ENCODE measurements at regions not wholly inside any gene's neighbourhood (a gene's known extent, or its start where the extent isn't known, plus 50 kb on each side); places are given as distances from the start of the nearest gene placed in this dataset.
"Not testable (repeated sequence)": the region's sequence is repeated elsewhere in the genome, so short reads cannot be mapped to it uniquely, and the experiment has no call there.

DNA sequence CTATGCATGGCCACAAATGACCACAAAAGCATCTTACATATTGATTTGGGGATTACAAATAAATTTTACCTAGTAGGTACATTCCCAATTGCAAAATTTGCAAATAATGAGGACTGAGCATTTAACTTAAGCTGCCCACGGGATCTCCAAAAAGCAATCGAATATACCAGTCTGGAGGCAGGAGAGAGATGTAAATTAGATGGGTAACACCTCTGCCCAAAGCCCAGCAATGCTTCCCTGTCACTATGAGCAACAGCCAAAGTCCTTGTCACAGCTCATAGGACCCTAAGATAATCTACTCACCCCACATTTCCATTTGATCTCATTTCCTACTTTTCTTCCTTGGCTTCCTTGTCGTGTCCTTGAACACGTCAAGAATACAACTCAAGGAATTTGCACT, 172.2 kb downstream of the SUCLG1 start:
- no peak for DNase-seq

DNA sequence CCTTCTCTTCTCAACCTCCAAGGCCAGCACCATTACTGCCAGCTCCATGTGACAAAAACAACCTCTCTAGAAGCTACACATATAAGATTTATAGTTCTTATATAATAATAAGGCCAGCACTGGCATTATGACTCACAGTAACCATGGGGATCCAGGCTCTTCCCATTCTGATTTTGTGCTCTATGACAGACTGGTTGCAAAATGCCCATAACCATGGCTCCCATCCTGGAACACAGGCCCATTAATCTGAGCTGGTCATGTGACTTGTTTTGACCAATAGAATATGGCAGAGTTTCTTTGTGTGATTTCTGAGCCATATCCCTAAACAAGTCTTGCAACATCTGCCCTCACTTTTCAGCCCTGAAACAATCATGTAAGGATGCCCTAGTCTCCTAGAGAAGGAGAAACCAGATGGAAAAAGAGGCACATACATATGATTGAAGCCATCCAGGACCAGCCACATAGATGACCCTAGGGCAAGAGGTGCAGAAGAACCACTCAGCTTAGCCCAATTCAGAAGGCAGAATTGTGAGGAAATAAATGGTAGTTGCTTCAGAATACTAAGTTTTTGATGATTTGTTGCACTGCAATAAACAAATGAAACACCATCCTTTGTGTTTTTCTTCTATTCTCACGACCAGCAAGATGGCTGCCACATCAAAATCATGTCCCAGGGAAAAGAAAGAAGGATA, 173.9 kb downstream of the SUCLG1 start:
- no peak for DNase-seq

DNA sequence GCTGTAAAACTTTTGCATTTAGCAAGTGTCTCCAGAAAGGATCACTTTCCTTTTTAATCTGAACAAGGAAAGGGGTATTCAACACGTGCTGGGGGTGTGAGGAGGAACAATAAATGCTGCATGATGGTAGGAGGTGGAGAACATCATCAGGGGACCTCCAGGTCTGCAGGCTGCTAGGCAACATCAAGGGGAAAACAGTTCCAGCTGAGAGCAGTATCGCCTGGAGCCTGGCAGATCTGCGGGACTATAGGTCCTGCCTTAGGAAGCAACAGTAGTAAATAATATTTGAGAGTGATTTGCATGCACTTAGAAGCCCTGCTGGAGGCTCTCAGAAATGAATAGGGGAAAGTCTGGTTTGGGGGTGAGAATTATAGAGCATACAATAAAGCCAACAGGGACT, 175.6 kb downstream of the SUCLG1 start:
- DNase-seq, result no peak

DNA sequence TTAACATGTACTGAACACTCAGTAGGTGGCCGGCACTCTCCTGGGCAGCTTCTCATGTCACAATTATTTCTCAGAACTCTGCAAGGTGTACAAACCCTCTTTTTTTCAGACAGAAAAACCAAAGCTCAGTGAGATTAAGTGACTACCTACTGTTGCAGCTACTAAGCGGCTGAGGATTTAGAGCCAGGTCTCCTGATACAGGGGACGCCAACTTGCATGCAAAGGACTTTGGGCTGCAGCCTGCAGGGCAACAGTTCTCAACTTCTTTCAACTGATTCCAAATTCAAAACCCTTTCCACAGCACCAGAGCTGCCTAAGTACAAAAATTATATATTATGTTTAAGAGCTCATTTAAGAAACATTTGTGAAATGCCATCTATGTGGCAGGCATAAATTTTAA, 177.6 kb downstream of the SUCLG1 start:
- DNase-seq, result no peak

DNA sequence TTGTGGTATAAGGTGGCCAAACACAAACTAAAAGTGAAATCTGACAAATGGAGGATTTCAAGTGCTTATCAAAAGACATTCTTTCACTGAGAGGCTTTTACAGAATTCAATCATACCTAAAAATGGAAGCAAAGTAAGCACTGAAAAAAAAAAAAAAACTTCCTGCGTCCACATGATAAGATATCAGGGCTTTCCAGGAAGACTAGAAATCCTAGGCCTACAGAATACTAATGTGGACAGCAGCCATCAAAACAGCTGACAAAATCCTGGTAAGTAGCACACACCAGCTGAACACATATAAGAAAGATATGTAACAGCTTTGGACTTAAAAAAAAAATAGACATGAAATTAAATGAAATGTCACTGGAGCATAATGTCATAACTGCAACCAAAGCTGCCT, 178.2 kb downstream of the SUCLG1 start:
- DNase-seq, result no peak

DNA sequence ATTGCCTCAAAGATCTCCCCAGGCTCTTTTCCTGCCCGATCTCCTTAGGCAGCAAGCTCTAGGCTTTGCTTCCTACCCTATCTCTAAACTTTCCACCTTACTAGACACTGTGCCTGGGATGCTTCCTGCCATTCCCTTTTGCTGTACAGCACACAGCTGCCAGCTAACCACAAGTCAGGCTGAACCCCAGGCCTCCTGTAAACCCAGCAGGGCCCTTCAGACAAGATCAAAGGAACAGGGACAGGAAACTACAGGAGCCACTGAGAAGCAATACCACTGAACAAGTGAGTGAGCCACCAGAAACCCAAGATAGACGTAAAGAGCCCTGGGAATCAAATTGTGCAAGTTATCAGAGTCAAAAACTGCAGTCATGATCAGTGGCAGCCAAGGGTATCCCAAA, 180.7 kb downstream of the SUCLG1 start:
- no peak for DNase-seq

DNA sequence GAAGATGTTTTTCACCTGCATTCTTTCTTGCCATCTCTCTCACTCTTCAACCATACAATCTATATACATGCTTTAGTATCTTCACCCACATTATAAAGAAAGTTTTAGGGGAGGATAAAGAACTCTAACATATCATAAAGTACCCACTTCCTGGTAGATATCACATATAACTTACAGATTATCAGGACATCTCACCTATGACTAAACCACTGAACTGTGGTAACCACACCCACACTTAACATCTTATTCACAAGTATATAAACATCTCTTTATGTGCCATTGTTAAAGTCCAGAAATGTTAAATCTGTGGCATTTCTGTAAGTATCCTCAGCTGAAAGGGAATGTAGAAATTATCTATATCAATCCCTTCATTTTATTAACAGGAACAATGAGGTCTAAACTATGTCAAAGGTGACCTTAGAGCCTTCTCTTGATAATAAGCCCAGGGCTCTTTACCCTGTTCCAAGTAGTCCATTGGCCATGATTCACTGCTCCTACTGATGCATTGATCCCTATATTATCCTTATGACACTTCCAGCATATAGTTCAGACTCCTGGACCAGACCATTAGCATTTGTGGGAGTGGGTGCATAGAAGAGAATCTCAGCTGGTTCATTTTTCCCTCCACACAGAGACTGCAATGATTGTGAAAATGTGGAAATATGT, 182.4 kb downstream of the SUCLG1 start:
- DNase-seq, result peak in 1 of 2 donors; percentile 27

DNA sequence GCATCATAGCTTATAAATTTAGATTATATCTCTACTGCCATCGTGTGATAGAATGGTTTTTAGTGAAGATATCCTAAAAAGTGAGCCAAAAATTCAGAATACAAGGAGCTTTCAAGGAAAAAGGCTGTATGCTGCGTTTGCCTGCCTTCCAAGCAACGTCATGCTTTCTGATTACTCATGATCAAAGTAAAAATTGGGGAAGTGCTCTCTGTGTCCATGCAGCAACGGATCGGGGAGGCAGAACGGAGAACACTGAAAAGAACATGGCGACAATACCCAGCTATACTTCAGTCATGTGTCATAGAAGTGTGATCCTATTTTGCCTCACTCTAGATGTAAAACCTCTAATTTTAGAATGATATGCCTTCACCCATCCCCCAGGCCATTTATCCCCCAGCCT, 185.7 kb downstream of the SUCLG1 start:
- DNase-seq, result no peak

DNA sequence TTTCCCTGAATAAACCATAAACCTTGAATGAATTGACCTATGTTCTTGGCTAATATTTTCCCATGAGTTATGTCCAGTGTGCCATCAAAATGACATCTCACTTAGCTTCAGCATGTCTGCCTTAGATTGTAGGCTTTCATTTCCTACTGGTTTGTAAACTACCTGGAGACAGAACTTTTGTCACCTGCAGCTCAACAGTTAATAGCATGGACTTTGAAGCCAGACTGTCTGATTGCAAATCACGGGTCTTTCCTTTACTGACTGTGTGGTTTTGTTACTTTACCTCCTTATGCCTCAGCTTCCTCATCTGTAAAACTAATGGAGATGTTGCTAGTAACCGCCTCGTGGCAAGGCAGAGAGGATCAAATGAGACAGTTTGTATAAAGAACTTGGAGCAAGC, 187.1 kb downstream of the SUCLG1 start:
- DNase-seq, result no peak

DNA sequence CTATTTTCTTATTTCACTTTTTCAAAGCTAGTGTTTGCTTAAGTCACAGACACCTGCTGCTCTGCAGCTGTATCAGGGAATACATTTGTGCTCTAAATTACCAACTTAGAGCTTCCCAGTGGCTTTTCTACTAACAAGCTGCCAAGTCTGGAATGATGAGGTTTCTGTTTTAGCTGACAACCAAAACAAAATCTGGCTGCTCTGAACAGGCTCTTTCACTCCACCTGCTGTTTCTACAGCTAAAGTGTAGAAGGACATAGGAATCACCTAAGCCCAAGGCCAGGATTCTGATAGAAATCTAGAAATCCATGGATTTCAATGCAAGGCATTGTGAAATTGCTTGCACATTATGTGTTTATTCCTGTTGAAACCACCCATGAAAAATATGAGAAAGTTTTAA, 201.2 kb downstream of the SUCLG1 start:
- DNase-seq, result no peak

DNA sequence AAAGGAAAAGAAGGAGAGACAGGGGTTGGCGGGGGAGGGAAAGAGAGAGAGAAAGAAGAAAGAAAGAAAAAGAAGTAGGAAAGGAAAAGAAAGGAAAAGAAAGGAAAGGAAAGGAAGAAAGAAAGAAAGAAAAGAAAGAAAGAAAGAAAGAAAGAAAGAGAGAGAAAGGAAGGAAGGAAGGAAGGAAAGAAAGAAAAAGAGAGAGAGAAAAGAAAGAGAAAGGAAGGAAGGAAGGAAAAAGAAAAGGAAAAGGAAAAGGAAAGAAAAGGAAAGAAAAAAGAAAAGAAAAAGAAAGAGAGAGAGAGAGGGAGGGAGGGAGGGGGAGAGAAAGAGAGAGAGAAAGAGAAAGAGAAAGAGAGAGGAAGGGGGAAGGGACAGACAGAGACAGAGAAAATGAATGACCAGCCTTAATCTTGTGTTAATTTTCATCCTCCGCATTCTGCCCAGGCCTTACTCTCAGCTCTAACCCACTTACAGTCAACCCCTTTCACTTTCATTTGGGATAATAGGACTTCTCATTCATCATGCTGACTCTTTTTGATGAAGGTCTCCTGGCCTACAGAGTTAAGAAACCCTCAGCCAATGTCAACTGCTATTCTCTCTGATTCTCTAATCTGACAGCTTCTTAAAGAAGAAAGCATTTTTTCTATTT, 207.3 kb downstream of the SUCLG1 start:
- no peak for DNase-seq

DNA sequence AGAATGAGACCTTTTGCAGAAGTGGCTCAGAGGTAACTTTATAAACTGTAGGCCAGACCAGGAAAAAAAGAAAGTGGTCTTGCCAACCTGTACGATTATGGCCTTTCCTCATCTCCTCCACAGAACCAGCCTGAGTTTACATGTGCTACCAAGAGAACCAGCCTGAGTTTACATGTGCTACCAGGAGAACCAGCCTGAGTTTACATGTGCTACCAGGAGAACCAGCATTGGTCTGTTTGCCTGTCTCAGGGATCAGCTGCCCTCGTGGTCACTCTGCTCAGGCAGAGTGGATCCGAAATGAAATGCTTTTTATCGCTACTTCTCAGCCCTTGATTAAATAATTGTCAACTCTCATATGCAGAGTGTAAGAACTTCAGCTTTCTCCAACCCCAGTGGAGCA, 209.9 kb downstream of the SUCLG1 start:
- DNase-seq, result no peak

DNA sequence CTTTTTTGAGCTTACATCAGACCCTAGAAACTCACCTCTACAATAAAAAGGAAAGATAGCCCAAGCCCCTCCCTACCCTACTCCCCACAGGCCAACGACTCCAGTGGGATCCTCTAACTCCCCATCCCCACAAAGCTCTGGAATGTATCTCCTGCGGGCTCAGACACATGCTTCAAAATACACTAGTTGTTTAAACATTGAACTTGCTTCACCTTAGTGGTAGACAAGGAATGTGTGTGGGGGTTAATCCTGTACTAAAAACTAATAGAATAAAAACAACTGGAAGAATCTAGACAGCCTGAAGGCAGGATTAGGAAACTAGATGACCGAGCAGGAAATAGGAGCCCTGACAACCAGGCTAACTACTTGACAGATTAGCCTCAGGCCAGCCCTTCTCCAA, 211.5 kb downstream of the SUCLG1 start:
- no peak for DNase-seq

DNA sequence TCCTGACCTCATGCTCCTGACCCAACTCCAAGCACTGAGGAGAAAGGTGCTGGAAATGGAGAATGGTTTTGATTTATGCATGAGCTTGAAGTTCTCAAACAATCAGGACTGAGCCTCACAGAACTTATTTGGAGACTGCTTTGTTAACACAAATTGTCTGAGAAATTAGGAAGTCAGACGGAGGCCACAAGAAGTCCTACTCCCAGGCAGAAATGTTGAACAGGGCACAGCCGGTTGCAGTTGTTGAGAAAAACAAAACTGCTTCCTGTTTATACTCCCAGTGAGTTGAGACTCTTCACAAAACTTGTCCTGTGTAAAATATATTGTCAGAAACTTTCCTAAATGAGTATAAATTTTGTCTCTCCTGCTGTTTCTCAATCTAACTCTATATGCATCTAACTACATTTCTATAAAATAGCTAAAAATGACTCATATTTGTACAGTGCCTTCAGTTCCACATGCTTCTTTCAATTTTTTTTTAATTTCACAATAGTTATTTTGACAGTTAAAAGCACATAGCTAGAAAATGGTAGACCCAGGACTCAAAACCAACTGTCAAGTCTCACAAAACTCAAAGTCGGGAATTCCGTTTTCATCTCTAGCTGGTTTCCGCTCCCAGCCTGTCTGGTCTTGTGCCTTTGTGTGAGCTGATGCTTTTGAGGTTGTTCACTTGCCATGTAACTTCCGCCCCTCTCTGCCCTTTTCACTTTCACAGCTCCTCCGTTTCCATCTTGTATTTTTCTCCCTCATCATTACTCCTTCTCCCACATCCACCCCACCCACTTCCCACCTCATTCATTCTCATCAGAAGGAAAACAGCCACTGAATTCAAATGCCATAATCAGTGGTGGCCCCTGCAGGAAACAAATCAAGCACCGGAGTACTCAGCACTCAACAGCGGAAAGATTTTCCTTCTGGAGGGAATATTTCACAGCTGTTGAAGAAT, 215.0 kb downstream of the SUCLG1 start:
- DNase-seq, result no peak

DNA sequence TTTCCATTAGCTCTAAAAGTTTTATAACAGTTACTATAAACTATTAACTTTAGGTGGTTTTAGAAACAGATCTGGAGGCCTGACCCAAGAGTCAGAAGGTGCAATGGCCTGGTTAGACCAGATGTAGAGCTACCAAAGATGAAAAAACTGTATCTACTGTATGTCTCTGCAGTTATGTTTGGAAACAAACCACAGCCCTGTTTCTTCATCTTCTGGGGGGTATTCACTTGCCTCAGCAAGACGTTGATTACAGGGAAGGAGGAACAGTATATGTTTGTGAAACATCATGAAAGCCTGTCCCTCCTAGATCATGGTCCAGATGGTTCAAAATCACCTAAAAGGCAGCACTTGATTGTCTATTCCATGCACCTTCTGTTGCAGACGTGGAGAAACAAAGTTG, 220.2 kb downstream of the SUCLG1 start:
- DNase-seq, result no peak

DNA sequence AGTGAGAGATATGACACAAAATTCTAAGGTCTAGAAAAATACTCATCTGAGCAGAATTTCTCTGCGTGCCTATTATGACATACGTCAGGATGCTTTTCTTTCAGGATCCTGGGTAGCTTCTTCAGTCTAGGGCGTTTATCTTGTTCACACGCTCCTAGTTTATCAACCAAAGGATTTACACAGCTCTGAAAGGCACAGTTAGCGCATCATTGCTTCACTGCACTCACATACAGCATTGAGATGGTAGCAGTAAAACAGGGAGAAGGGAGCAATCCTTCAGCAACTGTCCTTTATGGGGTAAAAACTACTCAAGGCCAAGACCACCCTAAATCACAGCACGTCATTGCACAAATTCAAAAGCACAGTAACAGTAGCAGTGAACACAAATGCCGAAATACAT, 222.8 kb downstream of the SUCLG1 start:
- DNase-seq, result no peak

DNA sequence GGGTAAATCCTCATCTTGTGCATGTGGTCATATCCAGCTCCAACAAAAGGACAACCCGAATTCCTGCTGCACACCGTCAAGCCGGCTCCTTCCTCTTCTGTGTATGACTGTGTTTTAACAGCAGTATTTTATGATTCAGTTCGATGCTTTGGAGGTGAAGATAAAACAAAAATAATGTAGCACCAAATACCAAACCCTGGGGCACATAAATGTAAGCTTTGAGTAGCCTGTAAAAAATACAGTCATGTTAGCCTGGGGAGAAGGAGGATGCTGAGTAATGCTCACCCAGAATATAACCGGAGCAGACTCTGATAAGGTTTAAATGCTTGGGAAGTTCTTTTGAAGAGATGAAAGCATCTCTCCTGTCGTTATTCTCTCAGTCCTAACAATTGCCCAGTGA, 225.0 kb downstream of the SUCLG1 start:
- no peak for DNase-seq

DNA sequence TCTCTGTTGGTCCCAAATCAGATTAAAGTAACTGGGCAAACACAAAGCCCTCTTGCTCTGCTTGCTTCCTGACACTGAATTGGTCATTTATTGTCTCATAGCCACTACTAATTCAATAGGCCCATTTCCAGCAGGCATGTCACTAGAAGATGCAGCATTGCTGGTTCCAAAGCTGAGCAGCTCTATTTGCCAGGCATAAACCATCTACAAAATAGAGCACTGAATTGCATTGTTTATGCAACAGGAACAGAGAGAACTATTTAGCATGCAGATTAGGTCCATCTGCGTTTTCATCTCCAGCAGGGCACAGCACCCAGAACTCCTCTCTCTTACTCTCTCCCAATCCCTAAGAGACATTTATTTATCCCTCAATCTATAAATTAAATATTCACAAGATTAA, 227.6 kb downstream of the SUCLG1 start:
- no peak for DNase-seq

DNA sequence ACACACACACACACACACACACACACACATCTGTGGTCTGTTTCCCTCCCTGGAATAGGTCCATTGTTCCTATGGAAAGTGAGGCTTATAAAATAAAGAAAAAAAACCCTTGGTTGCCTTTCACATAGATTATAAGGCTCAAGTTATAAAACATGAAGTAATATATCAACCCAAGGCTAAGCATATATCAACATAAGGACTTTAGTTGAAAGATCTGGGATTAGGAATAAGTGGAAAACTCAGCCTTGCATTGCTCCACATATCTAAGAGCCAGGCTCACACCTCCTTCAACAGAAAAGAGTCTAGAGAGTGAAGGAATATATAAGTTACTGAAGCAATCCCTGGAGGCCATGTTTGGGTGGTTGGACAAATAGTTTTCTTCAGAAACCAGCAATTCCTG, 235.0 kb downstream of the SUCLG1 start:
- no peak for DNase-seq

DNA sequence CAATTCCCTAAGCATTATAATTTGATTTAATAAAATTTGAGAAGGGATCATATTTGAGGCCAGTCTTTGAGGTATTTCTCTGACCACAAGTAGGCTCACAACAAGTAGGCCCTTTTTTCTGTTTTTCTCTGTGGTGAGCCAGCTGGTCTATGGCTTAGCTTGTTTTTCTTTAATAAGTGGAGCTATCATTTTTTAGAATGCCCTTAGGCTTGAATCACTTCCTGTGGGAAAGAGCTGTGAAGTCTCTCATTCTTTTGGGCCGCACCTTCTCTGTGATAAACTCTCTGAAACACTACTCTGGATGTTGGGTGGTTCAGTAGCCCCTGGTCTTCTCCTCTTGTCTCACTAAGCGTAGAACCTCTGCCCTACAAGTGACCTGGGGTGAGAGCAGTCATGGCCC, 235.9 kb downstream of the SUCLG1 start:
- DNase-seq, result no peak

DNA sequence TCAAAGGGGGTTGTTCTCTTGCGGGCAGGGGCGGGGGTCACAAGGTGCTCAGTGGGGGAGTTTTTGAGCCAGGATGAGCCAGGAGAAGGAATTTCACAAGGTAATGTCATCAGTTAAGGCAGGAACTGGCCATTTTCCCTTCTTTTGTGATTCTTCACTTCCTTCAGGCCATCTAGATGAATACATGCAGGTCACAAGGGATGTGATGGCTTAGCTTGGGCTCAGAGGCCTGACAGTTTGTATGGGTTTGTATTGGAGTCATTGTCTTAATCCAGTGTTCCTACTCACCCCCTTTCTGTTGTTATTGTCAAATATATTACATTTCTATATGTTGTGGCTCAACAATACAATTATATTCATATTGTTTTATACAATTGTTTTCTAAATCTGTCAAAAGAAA, 238.0 kb downstream of the SUCLG1 start:
- DNase-seq, result not testable (repeated sequence)

DNA sequence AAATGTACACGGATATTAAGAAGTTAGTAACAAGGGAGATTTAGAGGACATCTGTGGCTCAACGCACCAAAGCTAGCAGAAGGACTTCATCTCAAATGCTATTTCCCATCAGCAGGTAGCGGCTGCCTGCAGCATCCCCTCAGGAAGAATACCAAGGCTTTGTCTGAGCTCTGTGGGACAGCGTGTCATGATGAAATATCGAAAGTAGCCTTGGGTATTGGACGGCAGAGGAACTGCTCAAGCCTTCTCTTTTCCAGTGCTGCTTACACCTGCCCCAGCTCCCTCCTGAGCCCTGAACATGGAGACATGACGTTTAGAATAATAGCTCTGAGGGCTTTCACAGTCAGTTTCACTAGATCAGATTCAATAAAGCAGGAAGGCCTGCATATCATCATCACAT, 241.6 kb downstream of the SUCLG1 start:
- no peak for DNase-seq

DNA sequence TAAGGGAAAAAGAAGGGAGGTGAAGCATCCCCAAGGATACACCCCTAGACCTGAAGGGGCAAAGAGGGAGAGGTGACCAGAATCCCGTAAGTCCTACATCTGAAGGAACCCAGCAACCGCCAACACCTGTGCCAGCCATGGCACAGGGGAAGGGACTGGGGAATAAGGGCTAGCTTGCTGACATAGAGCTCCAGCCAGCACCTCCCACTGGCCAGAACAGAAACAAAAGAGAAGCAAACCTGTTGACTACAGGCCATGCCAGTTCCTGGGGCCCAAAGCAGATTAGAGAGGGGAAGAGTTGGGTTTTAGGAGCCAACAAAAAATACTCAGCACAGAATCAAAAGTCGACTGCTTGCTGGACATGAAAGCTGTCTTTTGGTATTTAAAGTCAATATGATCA, 244.6 kb downstream of the SUCLG1 start:
- no peak for DNase-seq

All from CD4-positive, alpha-beta T cell treated with Interleukin-4 for 1 hour (primary cell).